CD4-positive, alpha-beta T cell treated with Interleukin-2 at 100 ng/mL for 4 hours (primary cell): ENCODE measurements at regions not wholly inside any gene's neighbourhood (a gene's known extent, or its start where the extent isn't known, plus 50 kb on each side); places are given as distances from the start of the nearest gene placed in this dataset.

Experiments used
- DNase-seq: peaks from one replicate; pipeline ENCODE4 v3.0.0-alpha.2; 2020; ENCODE audit warnings: low spot score

DNA sequence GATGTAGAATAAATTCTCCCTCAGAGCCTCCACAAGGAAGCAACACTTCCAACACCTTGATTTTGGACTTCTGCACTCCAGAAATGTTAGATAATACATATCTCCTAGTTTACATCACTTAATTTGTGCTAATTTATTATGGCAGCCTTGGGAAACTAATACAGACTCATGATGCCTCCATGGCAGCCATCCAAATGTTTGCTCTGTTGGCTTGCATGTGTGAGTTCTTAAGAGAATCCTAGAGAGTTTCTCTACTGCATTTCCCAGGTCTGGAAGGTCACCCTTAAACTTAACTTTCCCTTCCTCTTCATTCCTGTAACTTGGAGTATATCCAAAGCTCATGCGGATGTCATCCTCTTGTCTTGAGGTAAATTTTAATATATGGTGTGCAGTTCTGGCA, 956.1 kb downstream of the ADGRL3 start:
- DNase-seq = no peak

DNA sequence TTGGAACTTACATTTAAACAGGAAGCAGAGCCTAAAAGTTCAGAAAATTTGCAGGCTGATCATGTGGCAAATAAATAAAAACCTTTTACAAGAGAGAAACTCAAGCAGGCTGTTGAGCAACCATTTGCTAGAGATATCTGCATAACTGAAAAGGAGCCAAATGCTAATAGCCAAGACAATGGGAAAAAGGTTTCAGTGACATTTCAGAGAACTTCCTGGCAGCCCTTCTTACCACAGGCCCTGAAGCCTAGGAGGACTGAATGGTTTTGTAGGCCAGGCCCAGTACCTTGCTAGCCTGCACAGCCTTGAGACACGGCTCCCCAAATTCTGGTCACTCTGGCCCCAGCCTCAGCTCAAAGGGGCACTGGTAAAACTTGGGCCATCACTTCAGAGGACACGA, 945.1 kb downstream of the ADGRL3 start:
- DNase-seq = no peak

DNA sequence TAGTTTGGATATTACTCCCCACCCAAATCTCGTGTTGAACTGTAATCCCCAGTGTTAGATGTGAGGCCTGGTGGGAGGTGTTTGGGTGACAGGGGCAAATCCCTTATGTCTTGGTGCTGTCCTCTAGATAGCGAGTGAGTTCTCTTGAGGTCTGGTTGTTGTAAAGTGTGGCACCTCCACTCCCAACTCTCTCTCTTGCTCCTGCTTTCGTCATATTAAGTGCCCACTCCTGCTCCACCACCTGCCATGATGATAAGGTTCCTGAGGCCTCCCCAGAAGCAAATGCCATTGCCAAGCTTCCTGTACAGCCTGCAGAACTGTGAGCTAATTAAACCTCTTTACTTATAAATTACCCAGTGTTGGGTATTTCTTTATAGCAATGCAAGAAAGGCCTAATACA, 944.3 kb downstream of the ADGRL3 start:
- DNase-seq = no peak

DNA sequence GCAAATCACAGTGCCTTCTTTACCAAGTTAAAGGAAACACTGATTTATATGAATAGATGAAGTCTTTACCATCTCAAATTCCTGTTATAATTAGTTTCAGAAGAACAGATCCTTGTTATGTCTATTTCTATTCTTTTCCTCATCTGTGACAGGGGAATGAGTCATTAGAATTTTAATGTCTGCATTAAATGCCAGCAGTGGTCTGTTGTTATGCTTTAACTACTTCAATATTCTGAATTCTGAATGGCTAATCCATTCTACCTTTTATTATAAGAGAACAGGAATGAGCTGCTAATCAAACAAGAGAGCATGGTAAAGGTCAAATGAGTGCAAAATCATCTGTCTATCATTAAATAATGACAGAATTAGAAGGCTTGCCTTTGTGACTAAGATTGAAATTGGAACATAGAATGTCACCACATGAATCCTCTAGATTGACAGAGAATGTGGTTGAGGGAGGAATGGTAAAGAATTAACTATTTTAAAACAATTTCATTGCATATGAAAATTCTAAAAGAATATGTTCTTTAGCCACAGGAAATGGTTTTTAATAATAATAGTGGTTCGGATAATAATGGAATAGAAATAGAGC, 935.5 kb downstream of the ADGRL3 start:
- no peak for DNase-seq

DNA sequence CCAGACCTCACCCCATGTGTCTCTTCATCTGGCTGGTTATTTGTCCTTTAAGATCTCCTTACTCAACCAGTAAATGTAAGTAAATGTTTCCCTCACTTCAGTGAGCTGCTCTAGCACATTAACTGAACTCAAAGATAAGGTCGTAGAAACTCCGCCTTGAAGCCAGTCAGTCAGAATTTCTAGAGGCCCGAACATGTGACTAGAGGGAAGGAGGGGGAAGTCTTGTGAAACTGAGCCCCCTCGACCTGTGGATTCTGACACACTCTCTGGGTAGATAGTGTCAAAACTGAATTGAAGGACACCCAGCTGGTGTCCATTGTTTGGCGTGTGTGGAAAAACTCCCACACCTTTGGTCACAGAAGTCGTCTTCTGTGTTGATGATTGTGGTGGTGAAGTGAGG, 933.9 kb downstream of the ADGRL3 start:
- no peak for DNase-seq

DNA sequence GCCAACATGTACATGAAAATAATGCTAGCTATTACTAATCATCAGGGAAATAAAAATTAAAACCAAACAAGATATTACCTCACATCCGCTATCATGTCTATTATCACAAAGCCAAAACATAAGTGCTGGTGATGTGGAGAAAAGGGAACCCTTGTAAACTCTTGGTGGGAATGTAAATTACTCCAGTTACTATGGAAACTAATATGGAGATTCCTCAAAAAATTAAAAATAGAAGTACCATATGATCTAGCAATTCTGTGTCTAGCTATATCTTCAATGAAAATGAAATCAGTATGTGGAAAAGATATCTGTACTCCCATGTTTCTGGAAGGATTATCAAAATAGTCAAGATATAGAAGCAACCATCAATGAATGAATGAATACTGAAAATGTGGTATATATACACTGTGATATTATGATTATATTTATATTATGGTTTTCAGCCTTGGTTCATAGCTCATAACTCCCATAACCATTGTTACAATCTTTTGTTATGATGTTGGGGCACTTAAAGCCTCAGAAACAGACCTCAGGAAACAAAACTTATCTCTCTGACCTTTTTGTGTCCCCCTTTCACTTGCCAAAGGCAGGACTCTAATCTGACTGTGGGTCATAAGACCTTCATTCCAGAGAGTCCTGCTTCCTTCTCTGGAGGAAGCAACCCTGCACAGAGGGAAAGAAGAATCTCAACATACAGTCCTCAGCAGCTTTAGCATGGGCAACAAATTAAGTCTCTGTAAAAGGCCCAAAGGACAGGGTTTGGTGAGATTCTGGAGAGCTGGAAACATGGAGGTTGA, 933.2 kb downstream of the ADGRL3 start:
- DNase-seq = no peak

DNA sequence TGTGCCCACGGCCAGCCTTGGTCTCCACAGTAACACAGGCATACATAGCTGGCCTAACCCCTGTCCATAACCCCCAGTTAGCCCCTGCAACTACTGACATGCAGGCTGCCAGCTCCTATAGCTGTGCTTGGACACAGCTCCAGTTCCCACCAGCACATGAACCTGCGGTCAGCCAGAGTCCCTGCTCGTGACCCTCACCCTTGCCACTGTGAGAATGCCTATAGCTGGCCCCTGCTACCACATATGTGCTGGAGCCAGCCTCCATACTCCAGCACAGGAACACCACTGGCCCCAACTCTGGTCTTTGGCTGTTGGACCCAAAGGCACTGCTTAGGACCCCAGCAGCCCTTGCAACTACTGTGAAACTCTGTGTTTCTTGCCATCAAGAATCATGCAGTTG, 930.9 kb downstream of the ADGRL3 start:
- DNase-seq = no peak

DNA sequence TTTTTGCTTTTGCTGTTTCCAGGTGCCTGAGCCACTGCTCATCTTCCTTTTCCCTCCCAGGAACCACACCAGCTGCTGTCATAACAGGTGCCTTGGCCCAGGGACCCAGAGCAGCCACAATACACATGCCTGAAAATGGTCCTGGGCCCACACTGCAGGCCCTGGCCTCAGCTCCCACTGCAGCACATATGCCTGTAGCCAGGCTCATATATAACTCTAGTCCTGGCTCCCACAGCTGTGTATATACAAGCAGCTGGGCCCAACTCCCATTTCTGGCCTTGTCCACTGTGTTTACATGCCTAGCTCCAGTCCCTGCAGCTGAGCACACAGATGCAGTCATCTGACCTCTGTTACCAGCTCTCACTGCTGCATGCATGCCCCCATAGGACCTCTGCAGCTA, 930.5 kb downstream of the ADGRL3 start:
- DNase-seq = no peak

DNA sequence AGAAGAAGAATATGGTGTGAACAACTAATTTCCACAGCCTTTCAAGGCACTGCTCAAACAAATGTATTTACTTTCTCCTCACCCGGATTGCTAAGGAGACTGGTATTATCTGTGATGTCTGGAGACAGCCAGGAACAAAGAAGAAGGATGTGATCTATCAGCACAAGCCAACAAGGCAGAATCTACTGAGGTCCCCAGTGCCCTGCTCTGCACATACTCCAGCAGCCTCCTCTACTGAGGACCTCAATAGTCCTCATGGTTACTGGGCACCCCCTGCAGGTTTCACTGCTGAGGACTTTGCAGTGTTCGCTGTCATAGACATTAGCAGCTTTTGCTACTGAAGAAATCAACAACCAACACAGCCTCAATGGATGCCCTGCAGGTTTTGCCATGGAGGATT, 930.1 kb downstream of the ADGRL3 start:
- DNase-seq = no peak
